NT2/D1 (cell line): ENCODE measurements at regions not wholly inside any gene's neighbourhood (a gene's known extent, or its start where the extent isn't known, plus 50 kb on each side); places are given as distances from the start of the nearest gene placed in this dataset.

Experiments
- DNase-seq: peaks from one replicate; pipeline ENCODE4 v3.0.0-alpha.2; 2011; ENCODE audit warnings: low read depth, low spot score
- H3K27me3 ChIP-seq: 2 replicates; pipeline ENCODE4 v1.6.0; 2011; ENCODE audit warnings: mild to moderate bottlenecking; ENCODE audit not compliant: insufficient read length, insufficient read depth
- H3K36me3 ChIP-seq: 2 replicates; pipeline ENCODE4 v1.6.1; 2011; ENCODE audit warnings: mild to moderate bottlenecking, low read length, mixed read lengths; ENCODE audit not compliant: insufficient read depth, insufficient read length
- H3K4me1 ChIP-seq: 2 replicates; pipeline ENCODE4 v1.5.1; 2011; ENCODE audit not compliant: insufficient read depth, insufficient read length
- H3K4me3 ChIP-seq: 2 replicates; pipeline ENCODE4 v1.5.1; 2011; ENCODE audit warnings: low read depth; ENCODE audit not compliant: insufficient read length
- H3K9ac ChIP-seq: 2 replicates; pipeline ENCODE4 v1.6.0; 2011; ENCODE audit warnings: low read depth; ENCODE audit not compliant: insufficient read length
- H3K9me3 ChIP-seq: 2 replicates; pipeline ENCODE4 v1.5.1; 2011; ENCODE audit warnings: mild to moderate bottlenecking, low read length; ENCODE audit not compliant: insufficient read depth
- SUZ12 ChIP-seq: IDR thresholded peaks from 2 replicates; pipeline ENCODE4 v1.6.1; 2011; ENCODE audit not compliant: insufficient read length, insufficient read depth; ENCODE audit errors: extremely low read depth
- YY1 ChIP-seq: IDR thresholded peaks from 2 replicates; pipeline ENCODE4 v1.6.1; 2011; ENCODE audit not compliant: insufficient read length, insufficient read depth
- ZNF274 ChIP-seq: IDR thresholded peaks from 2 replicates; pipeline ENCODE4 v1.6.1; 2011; ENCODE audit warnings: mild to moderate bottlenecking, low read depth, low read length

DNA sequence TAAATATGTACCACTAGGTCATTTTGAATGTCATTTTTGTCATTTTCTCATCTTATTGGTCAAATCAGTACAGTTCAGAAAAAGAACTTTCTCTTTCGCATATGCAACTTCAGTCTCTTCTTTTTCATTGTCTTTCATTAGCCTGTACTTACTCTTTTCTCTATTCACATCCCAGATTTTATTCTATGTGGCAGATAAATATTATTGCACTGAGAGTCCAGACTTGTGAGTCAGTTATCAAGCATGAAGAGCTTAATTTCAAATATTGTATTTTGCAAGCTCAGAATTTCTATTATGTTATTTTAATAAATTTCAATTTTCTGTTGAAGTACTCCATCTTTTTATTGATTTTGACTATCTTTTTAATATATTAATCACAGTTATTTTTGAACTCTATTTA, 105.2 kb upstream of the PALMD start:
- no peak for DNase-seq
- Histone ChIP-seq H3K27me3 (no peaks in the 10 kb centered on the region), H3K9ac (no peak overlapping the region), H3K4me3 (no peak overlapping the region), H3K4me1 (no peaks in the 10 kb centered on the region), H3K36me3 (no peaks in the 10 kb centered on the region), H3K9me3 (no peaks in the 10 kb centered on the region)
- TF ChIP-seq SUZ12 (no peak), ZNF274 (no peak), YY1 (no peak)

DNA sequence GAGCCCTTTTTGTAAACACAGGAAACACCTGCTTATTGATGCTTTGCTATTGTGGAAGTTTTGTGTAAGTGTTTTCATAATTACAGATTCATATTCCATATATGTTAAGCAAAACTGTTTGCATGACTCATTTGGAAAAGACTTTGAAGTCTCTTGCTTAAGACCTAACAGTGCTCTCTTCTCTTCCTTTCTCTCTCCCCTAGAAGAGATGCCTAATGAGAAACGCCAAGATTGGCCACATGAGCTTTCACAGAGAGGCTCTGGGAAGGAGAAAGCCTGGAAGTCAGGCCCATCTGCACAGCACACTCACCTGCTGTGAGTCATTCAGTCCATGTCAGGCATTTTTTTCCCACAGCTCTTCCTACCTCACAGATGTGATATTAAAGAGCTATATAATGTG, 101.6 kb upstream of the PALMD start:
- no peaks in the 10 kb centered on the region for H3K9me3 ChIP-seq
- H3K9ac ChIP-seq: no peak overlapping the region
- no peaks in the 10 kb centered on the region for H3K4me1 ChIP-seq
- DNase-seq: no peak
- no peaks in the 10 kb centered on the region for H3K36me3 ChIP-seq
- H3K27me3 ChIP-seq: no peaks in the 10 kb centered on the region
- no peak overlapping the region for H3K4me3 ChIP-seq
- TF ChIP-seq SUZ12: no peak
- TF ChIP-seq YY1: no peak
- TF ChIP-seq ZNF274: no peak

GRCh38 chr1:99546432-99547416, 99.2 kb upstream of the PALMD start:
- TF ChIP-seq SUZ12: no peak
- no peak for TF ChIP-seq ZNF274
- TF ChIP-seq YY1: no peak

DNA sequence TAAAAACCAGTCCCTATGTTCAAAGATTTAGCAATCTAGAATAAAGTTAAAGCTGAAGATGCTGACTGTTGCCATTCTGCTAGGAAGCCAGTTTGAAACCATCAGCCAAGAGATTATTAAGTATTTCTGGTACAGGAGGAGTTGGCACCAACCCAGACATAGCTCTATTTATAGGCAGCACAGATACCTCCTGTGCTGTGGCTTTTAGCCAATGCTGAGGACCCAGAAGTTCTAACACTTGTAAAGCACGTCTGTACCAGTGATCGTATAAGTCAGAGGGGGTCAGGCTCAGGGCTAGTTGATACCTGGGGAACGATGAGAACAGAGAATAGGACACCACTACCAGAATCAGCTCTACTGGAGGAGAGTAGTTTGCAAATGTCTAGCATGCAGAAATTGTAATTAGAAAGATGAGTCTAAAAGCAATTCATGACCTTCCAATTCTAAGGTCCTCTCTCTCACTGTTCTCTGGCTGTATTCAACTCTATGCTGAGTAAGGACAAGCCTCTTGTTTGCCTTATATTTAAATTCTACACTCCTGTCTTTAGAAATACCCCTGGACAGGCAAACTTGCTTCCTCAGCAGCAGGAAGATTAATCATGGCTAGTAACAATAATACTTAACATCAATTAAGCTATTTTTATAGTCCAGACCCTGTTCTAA, 96.8 kb upstream of the PALMD start:
- TF ChIP-seq YY1 (no peak), ZNF274 (no peak), SUZ12 (no peak)
- no peak for DNase-seq

More at GRCh38 chr1:99546432-99547416, 99.2 kb upstream of the PALMD start:
- Histone ChIP-seq H3K9me3 (no peaks in the 10 kb centered on the region), H3K27me3 (no peaks in the 10 kb centered on the region), H3K4me1 (no peaks in the 10 kb centered on the region), H3K4me3 (no peak overlapping the region), H3K9ac (no peak overlapping the region), H3K36me3 (no peaks in the 10 kb centered on the region)
- DNase-seq: no peak

DNA sequence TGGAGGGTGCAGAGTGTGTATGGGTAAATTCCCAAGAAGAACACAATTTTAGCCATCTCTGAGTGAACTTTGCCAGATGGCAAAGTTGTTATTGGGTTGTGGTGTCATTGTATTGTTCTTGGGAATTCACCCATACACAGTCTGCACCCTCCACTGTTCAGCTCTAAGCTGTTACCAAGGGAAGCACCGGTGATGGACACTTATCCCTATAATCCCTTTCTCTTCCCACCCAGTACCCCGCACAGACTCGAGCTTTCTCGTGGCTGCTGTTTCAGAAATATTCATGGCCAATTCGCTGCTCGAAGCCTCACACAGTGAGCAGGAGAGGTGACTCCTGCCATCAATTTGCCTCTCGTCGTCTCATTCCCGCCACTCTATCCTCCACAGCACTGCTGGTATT, 95.7 kb upstream of the PALMD start:
- Histone ChIP-seq H3K4me1 (no peaks in the 10 kb centered on the region), H3K9me3 (no peaks in the 10 kb centered on the region), H3K36me3 (no peaks in the 10 kb centered on the region), H3K9ac (no peak overlapping the region), H3K27me3 (no peaks in the 10 kb centered on the region), H3K4me3 (no peak overlapping the region)
- DNase-seq: no peak
- no peak for TF ChIP-seq SUZ12

More for the DNA sequence above, 96.8 kb upstream of the PALMD start:
- Histone ChIP-seq H3K4me1 (no peaks in the 10 kb centered on the region), H3K27me3 (no peaks in the 10 kb centered on the region), H3K9me3 (no peaks in the 10 kb centered on the region), H3K4me3 (no peak overlapping the region), H3K36me3 (no peaks in the 10 kb centered on the region), H3K9ac (no peak overlapping the region)

DNA sequence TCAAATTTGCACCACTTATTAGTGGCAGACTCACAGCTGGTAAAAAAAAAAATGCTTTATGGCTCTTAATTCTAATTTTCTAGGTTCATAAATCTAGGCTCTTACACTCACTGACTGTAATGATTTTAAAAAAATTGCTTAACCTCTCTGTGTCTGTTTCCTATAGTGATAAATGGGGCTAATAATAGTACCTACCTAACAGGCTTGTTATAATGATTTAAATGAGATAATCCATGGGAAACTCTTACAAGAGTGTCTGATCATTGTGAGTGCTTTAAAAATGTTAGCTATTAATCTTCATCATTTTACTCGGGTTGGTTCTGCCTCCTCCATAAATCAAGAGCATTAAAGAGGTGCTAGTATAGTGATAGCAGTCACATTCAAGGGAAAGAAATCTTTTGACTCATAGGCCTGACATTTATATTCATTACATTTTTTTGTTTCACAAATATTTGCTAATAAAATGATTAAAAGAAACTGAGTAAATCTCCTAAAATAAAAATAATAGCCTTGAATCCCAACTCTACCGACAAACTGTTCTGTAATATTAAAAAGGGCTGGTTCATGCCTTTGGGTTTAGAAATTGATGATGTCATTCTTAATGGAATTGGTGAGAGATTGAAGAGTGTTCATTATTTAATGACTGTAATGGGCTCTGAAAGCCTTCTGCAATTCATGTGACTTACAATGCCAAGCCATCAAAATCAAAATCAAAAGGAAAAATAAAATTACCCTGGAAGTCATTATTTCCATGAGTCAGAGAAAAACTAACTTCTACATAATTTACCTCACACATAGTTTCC, 93.9 kb upstream of the PALMD start:
- H3K27me3 ChIP-seq: no peaks in the 10 kb centered on the region
- DNase-seq: no peak
- H3K9me3 ChIP-seq: no peaks in the 10 kb centered on the region
- H3K9ac ChIP-seq: no peak overlapping the region
- TF ChIP-seq YY1: no peak
- TF ChIP-seq SUZ12: no peak
- no peak for TF ChIP-seq ZNF274
- no peaks in the 10 kb centered on the region for H3K36me3 ChIP-seq
- no peak overlapping the region for H3K4me3 ChIP-seq
- no peaks in the 10 kb centered on the region for H3K4me1 ChIP-seq
